ENCODE measurements at regions not wholly inside any gene's neighbourhood (a gene's known extent, or its start where the extent isn't known, plus 50 kb on each side); places are given as distances from the start of the nearest gene placed in this dataset.
"Not testable (repeated sequence)": the region's sequence is repeated elsewhere in the genome, so short reads cannot be mapped to it uniquely, and the experiment has no call there.

DNA sequence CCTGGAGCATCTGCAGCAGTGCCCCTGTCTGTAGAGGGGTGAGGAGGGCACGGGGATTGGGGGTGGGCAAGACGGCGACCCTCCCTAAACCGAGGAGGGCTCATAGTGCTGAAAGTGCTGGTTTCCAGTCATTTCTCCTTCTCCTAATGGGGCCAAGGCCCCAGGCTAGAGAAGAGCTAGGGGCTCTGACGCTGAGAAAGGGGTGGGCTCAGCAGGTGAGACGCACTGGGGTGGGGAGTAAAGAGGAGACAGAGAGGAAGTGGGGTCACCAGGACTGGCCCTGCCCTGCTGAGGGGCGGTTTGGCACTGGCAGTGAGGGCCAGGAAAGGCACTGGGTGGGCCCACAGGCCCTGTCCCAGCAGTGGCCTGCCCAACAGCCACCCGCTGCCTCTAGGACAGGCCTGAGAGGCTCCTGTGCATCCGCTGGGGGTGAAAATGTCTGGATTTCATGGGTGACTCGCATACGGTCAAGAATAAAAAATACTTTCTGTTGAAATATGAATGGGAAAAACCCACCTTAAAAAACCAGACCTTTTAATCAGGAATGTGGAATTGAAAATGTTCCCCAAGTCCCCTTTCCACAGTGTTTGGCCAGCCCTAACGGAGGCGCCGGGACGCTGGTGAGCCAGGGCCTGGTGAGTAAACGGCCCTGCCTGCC is 122.4 kb upstream of the SMURF2 start:
- DNase-seq, result no peak

DNA sequence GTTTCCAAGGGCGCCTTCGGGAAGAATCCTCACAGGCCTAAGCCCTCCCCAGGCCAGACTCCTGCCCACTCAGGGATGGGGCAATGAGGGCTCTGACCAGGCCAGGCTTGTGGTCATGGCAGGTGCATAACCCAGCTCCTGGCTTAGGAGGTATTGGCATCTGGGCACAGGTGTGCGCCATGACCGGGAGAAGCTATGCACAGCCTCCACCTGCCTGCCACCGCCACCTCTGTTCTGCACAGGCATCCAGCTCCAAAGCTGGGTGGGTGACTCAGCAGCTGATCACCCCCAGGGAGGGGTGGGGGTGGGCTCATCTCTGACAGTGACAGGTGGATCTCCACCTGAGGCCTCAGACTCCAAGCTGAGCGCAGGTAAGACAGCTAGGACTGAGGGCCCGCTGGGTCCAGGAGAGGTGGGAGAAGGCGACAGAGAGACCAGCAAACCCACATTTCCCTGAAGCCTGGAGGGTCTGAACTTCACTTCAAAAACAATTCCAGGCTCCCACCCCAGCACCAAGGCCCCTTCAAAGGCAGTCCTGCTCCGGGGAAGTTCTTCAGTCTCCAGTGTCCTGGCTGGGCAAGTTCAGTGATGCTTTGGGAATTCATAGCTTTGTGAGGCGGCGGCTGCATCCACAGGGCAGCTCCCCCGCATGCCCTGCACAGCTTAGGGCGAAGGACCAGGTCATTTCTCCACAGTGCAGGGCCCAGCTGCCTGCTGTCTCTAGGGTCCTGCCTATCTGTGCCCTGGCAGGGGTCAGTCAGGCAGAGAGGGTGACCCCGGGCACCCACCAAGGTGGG is 121.6 kb upstream of the SMURF2 start:
- no peak for DNase-seq

DNA sequence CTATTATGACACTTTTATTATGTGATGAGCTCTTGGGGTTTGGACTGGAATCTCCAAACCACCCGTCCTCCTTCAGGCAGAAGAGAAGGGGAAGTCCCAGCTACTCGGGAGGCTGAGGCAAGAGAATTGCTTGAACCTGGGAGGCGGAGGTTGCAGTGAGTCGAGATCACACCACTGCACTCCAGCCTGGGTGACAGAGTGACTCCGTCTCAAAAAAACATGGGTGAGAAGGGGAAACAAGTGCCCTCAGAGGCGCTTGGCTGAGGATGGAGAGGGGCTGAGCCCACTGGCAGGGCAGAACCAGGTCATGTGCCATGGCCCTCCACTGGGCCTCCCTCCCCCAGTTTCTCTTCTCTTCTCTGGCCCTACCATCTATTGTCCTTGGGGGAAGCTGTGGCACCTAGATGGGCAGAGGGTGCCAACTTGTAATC is 120.9 kb upstream of the SMURF2 start:
- DNase-seq, result no peak

DNA sequence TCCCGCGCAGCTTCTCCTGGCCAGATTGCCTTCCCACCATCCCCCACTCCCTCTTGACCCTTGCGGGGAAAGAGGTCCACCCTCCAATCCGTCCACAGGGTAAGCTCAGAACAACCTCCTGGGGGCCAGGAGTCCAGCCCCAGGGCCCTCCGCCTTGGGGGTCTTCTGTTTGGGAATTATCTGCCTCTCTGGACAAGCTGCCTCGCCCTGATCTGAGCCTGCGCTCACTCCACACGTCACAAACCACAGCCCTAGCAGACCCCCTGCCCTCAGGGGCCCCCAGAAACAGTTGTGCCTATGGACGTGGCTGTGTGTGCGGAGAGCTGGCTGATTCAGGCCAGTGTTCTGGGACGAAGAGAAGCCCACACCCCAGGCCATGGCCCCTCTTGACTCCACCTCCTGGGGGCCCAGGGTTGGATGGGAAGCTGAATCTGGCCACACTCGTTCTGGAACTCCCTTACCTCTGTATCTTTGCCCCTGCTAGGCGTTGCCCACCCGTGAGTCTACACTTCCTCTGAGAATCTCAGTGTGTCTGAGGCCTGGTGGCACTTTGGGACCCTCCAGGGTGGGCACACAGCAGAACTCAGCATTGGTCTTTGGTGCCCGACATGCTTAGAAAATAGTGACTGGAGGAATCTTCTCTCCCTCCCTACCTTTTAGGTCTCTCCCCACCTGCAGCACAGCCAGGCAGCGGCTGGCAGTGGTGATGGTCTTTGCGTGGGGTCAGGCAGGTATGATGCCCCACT is 119.9 kb upstream of the SMURF2 start:
- DNase-seq, result no peak

DNA sequence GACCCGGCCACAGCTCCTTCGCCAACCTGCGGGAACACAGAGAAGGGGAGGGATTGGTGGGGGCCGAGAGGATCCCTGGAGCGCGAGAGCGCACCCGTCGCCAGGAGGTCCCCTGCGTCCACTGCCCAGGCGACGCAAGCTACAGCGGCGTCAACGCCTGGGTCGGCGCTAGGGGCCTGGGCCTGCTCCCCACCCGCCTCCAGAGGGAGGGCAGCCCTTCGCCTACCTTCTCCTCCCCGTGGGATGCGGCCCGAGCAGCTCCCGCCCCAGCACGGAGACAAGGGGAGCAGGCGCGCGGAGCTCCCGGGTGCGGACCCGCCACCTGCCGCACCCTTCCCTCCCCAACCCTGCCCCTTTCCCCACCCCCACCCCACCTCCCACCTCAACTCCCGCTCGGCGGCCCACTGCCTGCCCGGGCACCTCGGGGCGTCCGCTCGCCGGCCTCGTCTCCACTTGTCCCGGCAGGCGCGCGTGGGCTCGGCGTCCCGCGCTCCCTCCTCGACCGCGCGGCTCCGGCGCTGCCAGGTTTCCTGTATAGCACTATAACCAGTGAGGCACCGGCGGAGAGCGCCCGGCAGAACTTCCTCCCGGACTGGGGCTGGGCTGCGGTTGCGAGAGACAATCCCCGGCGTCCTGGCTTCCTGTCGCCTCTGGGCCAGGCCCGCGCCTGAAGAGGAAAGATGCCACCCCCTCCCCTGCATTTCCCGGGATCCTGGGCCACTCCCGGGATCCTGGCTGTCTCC is 119.1 kb upstream of the SMURF2 start:
- no peak for DNase-seq

DNA sequence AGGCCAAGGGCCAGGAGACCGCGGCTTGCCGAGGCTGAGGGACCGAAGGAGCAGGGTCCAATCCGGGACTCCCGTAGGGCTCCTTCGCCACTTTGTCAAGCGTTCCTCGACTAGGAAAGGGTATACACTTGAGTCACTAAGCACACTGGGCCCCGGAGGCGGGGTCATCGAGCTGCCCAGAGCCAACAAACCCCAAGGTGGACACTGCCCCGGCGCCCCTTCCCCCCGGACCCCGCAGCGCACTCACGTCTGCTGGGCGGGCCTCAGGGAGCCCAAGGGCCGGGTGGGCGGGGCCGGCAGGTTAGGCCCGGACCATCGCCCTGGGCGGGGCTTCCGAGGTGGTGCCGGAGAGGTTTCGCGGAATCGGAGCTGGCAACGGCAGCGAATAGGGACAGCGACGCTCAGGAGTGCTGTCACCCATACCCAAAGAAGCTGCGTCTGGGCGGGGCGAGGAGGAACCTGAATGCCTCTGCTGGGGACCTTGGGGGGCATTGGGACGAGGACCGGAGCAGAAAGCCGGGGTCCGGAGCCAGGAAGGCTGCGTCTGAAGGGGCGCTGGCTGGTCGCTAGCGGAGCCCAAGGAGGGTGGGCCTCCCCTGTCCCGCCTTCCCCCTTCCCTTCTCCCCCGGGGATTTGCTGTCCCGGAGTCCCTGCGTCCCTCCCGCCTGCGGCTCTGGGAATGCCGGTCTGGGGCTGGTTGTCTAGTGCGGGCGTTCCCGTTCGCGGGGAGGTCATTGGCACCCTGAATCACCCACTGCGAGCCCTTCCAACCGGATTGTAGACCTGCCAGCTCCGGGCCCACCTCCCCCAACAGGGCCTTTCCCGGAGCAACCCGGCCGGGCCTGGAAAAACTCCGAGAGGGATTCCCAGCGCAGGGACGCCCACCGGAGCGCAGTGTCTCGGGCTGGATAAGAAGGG is 118.2 kb upstream of the SMURF2 start:
- DNase-seq, result no peak

DNA sequence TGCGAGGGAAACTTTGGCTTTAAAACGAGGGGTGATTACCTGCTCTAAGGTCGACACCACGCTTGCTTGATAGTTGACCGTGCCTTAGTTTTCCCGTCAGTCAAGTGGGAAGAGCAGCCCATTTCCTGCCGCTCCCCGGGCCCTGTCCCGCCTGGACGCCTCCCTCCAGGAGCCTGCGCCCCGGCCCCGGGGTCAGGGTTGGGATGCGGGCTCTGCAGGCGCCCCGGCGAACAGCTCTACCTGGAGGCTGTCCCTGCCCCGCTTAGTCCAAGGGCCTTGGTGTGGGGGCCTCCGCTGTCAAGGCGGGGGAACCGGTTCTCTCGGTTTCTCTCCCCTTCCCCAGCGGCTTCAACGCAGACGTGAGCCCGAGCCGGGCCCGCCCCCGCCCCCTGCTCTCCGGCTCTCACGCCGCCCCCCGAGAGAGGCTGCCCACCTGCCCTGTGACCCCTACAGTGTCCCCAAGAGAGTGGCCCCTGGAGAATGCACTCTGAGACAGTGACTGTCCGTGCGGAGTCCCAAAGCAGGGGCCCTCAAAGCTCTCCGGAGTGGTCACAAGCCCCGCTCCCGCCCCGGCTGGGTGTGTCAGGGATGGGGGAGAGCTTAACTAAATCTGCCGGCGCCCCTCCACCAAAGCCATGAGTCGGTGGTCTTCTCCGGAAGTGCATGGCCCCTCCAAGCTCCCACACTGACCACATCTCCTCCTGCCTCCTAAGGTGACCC is 117.4 kb upstream of the SMURF2 start:
- no peak for DNase-seq

DNA sequence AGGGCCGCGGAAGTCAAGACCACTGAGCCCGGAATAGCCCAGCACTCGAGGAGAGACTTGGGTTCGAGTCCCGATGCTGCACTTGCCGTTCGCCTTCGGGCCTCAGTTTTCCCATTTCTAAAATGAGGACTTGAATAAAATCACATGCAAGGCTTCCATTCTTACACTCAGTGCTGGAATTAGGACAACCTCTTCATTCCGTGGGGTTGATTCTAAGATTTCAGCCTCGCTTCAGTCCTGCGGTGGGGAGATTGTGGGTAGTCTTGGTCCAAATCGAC is 116.9 kb upstream of the SMURF2 start:
- DNase-seq, result not testable (repeated sequence)

DNA sequence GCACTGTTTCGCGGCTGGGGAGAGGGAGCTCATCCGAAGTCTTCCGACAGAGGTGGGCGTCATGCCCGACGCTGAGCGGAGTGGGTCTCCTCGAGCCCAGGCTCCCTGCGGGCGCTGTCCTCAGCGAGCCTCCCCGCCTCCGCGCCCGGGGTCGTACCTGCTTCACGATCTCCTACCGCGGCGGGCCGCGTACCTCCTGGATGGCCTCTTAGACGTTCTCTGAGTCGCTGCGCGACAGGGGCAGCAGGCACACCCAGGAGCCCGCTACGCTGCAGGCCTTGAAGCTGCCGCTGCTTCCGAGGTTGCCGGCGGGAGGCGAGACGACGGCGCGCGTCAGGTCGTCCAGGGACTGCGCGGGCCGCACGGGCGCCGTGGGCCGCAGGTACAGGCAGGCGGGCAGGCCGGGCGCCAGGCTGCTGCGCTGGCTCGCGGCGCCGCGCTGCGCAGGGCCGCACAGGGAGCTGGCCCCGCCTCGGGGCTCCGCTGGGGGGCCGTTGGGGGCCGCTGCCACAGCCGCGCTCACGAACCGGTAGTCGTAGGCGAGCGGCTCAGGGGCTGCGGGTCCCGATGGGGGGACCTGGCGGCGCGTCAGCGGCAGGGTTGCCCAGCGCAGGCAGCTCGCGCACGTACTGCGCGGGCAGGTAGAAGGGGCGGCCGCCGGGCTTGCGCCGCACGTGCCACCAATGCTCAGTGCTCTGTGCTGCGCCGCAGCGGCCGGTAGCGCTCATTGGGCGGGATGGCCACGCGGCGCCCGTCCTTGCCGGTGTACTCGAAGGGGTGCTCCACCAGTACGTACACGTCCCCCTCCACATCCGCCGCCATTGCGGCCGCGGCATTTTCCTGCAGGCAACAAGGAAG is 116.4 kb upstream of the SMURF2 start:
- no peak for DNase-seq

DNA sequence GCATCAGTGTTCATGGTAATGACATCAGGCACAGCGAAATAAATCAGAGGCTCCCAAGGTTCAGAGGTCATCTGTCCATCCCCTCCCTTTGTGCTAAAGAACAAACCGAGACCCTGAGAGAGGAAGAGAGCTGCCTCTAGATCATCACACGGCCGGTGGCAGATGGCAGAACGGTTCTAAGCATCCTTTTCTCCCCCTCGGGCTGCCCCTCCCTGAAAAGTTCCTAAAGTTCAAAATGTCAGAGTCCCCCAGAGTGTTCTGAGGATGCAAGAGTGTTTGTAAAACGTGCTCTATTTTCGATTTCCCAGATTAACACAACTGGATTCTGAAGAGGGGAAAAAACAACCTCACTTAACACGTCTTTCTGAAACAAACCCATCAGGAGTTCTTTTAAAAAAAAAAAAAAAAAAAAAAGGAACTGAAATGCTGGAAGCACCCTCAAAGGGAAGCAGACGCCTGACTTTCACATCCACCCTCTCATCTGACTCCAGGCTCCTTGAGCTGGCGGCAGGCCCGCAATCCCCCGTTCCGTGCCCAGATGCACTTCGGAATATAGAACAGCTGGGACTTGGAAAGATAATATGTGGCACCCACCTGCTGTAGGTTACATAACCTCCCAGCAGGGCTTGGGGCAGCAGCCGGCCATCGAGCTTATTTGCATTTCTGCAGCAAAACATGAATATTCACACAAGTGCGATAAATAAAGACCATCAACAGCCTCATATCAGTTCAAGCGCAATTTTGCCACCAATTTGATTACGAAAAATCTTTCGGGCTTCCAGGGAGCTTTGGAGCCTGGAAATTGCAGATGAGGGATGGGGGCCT is 115.5 kb upstream of the SMURF2 start:
- DNase-seq, result no peak

DNA sequence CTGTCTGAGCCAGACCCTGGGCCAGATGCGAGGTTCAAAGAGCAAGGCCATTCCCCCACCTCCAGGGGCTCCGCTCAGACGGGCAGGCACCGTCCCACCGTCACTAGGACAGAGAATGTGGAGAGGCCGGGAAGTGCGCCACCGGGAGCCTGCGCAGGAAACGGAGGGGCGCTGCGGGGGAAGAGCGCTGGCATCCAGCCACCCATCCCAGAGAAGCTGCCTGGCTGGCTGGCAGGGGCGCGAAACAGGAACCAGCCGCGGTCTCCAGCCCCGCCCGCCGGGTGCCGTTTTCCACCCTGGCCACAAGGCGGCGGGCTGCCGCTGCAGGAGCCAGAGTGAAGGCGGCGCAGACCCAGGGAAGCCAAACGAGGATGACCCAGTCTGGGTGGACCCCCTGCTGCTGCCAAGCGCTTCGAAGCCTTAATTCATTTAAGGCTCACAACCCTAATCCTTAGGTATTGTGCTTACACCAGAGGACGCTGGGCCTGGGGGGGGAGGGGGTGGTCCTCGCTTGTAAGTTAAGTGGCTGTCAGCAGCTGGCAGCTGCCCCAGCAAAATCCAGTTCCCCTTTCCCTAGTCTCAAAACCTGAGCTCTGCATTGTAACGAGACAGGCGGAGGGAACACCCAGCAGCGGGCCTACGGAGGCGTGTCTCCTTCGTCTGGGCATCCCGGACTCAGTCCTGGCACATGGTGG is 114.8 kb upstream of the SMURF2 start:
- peak; percentile 61 for DNase-seq

DNA sequence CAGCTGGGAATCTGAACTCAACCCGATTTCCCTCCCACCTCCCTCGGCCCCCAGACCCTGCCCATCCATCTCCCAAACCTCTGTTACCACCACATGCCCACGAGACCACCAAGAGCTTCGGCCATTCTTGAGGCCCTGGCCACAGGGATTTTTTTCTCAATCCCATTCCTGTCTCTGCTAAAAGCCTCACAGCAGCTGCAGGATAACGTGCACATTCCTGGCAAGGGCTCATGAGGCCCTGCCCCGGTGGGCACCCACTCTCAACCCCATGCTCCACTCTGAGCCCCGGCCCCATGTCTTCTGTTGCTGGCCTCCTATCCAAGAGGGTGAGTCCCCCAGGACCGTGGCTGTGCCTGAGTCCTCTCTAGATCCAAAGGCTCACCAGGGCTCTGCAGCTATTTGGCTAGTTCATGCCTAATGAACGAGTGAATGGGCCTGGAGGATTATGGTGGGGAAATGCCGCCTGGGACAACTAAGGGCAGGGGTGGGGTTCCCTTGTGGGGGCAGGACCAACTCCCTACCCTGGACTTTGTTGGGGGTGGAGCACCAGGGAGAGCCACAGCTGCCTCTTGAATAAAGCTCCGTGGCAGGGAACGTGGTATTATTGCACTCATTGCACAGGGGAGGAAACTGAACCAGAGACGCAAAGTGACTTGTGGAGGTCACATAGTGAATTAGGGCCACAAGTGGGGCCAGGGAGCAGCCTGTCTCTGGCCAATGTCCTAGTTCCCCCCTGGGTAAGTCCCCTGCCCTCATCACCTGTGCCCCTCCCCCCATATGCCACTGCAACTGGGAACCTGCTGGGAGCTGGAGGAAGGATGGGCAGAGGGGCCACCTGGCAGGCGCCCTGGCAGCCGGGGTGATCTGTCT is 113.8 kb upstream of the SMURF2 start:
- DNase-seq, result no peak

DNA sequence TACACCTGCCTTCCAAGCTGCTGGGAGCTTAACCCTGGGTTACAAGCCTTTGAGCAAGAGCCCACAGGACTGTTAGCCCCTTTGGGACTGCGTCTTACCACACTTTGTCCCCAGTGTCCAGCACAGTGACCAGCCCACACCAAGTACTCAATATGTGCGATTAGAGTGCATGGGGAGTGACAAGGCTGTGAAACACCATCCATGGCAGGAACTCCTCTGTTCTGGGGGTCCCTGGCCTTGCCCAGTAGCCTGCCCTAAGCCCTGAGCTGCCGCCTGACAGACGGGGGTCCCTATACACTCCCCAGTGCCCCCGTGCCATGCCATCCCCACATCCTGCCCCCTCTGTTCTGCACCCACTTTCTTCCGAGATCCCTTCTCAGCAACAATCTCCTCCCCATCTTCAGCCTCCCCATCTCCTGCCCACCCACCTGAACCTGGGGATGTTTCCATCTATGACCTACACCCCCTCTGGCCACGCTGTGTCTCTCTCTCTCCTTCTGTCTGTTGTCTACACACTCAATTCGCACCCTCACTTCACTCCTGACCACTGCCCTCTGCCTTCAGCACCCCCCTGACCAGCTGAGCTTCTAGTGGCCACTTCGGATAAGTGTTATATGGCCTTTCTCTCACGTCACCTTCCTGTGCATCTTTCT is 112.9 kb upstream of the SMURF2 start:
- DNase-seq, result no peak

DNA sequence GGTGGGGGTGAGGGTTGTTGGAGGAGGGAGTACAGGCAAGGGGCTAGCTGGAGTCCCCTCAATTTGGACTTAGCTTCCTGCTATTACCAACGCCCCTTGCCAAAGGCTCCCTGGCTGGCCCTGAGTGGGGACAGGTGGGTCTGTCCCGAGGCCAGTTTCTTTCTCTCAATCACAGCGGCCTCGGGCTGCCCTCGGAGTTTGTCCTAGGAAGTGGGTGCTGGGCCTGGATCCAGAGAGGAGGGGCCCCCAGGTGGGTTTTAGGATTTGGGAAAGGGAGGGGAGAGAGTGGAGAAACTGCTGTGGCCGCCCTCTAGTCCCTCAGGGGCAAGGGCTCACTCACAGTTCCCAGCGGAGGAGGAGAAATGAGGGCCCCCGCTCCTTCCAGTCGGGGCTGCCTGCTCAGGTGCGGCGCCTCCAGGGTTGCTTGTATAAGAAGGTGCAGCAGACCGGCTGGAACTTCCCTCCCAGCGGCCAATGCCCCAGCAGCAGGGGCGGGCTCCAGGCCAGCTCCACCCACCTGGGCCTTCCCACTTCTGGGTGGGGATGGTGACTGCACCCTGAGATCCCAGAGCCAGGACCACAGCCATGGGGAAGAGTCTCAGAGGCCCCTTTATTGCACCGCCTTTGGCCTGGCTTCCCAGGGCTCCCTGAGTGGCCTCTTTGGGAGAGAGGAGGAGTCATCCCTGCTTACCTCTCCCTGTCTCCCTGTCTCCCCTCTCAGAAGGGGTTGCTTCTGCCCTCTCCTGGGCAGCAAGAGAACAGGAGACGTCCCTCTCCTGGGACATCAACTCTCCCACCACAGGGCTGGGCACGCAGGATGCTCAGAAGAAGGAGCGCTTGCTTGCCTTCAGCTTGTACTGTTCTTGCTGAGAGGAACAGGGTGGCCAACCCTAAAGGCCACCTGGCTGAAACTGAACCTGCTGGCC is 112.0 kb upstream of the SMURF2 start:
- no peak for DNase-seq

DNA sequence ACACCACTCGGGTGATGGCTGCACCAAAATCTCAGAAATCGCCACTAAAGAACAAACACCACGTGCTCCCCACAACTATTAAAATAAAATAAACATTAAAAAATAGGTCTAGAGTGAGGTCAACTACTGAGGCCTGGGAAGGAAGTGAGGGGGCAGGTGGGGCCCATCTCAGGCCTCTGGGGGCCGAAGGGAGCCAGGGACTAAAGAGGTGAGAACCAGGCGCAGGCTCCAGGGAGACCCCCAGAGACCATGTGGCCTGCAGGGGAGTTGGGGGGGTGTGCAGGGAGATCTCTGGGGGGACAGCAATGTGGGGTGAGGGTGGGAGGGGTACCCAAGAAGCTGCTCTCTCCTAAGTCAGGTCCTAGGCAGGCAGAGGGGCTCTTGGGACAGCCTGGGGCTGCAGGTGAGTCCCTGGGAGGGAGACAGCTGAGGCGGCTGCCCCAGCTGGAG is 111.3 kb upstream of the SMURF2 start:
- no peak for DNase-seq

DNA sequence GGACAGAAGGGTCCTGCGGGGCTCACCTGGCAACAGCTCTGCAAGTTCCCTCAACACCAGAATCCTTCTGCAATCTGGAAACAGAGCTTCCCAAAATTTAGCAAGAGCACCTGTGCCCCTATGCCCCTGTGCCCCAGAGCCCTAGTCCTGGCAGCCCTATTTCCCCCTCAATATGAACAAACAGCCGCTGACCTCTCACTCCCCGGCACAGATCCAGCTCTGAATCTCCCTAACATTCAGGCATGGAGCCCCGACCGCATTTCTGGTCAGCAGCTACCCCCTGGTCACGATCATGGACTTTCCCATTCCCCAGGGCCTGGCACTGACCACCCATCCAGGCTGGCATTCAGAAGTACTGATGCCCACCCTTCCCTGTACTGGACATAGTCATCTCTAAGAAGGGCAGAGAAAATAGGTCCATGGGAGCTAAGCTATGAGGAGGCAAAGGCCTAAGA is 110.8 kb upstream of the SMURF2 start:
- no peak for DNase-seq

All from NCI-H446 treated with DMSO at 0.1 percent for 48 hours (cell line).